ENCODE measurements at regions not wholly inside any gene's neighbourhood (a gene's known extent, or its start where the extent isn't known, plus 50 kb on each side); places are given as distances from the start of the nearest gene placed in this dataset.

DNA sequence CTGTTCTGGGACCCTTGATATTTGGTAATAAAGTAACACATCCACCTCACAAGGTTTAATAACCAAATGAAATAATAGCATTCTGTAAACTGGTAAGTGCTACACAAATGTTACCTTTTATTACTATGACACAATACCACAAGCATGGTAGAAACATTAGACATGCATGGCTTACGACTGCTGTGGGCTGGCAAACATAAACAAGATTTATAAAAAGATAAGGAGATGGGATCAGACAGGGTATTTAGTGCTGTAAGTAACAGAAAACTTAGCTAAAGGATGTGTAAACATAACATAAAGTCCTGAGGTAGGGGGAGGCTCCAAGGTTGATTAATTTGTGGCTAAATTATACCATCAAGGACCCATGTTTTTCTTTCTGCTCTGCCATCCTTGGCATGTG lies 212.6 kb downstream of the BARHL2 start:
- DNase-seq (ENCODE audit: low read depth): no peak
- TF ChIP-seq, protein P1, sequence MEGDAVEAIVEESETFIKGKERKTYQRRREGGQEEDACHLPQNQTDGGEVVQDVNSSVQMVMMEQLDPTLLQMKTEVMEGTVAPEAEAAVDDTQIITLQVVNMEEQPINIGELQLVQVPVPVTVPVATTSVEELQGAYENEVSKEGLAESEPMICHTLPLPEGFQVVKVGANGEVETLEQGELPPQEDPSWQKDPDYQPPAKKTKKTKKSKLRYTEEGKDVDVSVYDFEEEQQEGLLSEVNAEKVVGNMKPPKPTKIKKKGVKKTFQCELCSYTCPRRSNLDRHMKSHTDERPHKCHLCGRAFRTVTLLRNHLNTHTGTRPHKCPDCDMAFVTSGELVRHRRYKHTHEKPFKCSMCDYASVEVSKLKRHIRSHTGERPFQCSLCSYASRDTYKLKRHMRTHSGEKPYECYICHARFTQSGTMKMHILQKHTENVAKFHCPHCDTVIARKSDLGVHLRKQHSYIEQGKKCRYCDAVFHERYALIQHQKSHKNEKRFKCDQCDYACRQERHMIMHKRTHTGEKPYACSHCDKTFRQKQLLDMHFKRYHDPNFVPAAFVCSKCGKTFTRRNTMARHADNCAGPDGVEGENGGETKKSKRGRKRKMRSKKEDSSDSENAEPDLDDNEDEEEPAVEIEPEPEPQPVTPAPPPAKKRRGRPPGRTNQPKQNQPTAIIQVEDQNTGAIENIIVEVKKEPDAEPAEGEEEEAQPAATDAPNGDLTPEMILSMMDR (conservative IDR thresholded peaks at IDR 0.05; ENCODE audit: low read depth, low read length): no peak

DNA sequence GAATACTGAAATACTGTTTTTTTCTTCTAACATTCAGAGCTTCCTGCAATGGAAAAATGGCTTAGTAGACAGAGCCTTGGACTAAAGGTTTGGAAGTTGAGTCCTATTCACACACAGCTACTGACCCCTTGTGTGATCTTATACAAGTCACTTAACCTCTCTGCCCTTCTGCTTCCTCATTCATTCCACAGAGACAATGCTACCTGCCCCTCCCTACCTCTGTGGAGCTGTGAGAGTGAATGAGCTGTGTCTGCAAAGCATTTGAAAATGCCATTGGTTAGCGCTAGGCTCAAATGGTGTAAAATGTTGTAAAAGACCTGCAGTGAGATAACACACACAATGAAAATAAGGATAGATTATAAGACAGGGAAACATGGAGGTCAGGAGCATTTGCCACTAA lies 214.4 kb downstream of the BARHL2 start:
- no peak overlapping the region for H3K4me3 ChIP-seq (ENCODE audit: low read depth, low read length)
- DNase-seq (ENCODE audit: low read depth): no peak
- TF ChIP-seq, protein P1 (conservative IDR thresholded peaks at IDR 0.05; ENCODE audit: low read depth, low read length): no peak

More for the DNA sequence above, 212.6 kb downstream of the BARHL2 start:
- no peak overlapping the region for H3K4me3 ChIP-seq (ENCODE audit: low read depth, low read length)

DNA sequence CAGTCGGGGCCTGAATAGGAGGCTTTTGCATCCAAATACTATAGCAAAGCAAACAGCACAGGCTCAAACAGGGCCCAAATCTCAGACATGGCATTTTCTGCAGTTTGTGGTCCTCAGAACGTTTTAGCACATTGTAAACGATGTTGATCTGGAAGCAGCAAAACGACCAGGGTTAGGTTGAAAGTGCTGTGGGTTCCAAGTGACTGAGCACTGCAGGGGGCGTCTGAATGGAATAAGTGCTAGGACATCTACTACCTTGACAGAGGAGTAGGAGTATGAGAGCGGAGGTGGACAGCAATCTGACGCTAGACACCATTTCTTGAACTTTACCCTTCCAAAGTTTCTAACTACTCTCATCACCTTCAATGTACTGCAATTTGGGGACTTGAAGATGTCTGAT lies 214.9 kb downstream of the BARHL2 start:
- TF ChIP-seq, protein P1 (conservative IDR thresholded peaks at IDR 0.05; ENCODE audit: low read depth, low read length): no peak
- no peak for DNase-seq (ENCODE audit: low read depth)
- H3K4me3 ChIP-seq (ENCODE audit: low read depth, low read length): no peak overlapping the region

DNA sequence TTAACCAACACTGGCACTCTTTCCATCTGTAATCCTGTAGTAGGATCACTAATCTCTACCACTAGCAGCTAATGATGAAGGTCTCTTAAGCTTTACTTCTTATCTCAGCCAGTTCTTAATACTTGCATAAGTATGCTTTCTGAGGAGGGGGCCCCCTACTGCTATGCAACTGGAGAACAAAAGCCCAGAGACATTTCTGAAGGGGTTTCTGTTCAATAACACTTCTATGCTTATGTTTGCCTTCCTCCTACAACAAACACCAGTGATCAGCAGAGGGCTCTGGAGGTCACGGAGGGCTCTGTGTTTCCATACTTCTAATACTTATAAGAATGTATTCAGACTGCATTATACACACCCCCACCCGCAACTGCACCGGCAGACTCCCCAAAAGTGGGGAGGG lies 215.8 kb downstream of the BARHL2 start:
- TF ChIP-seq, protein P1 (conservative IDR thresholded peaks at IDR 0.05; ENCODE audit: low read depth, low read length): no peak
- no peak for DNase-seq (ENCODE audit: low read depth)
- no peak overlapping the region for H3K4me3 ChIP-seq (ENCODE audit: low read depth, low read length)

DNA sequence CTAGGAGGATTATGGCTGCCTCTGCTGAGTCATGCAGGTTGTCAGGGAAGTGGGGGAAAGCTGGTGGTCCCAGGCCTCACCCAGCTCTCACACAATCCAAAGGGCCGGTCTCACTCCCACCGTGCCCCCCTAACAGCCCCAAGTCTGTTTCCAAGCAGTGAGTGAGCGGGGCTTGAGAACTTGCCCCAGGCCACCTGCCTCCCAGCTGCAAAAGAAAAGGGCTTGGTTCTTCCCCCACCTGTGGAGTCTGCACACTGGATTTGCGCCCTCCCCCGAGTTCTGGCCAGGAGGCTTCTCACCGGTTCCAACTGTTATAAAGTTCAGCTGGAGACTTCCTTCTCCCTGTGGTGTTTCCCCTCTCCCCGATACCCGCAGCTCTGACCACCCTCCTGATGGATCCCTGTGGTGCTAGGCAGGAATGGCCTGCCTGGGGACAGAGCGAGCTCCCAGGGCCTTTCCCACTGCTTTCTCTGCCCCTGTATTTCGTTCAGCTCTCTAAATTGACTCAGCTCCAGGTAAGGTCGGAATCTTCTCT lies 222.3 kb downstream of the BARHL2 start:
- TF ChIP-seq, protein P1 (conservative IDR thresholded peaks at IDR 0.05; ENCODE audit: low read depth, low read length): no peak
- no peak overlapping the region for H3K4me3 ChIP-seq (ENCODE audit: low read depth, low read length)
- no peak for DNase-seq (ENCODE audit: low read depth)

DNA sequence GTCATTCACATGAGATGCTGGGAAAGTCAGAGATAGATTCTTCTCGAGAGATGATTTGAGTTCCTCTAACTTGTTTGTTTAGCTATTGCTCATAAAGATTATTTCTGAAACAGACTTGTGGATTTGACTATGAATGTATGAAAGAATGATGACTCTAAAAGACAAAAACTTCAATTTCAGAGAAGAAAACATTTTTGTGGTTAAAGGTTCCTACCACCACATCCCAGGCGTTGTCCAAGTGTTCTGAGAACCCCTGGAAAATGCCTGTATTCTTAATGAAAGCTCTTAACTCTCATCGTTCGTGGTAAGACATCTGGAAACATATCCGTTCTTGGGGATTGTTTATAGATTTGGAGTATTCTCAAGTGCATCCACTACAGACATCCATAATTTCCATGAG lies 228.7 kb downstream of the BARHL2 start:
- H3K4me3 ChIP-seq (ENCODE audit: low read depth, low read length): no peak overlapping the region
- TF ChIP-seq, protein P1 (conservative IDR thresholded peaks at IDR 0.05; ENCODE audit: low read depth, low read length): no peak
- no peak for DNase-seq (ENCODE audit: low read depth)

DNA sequence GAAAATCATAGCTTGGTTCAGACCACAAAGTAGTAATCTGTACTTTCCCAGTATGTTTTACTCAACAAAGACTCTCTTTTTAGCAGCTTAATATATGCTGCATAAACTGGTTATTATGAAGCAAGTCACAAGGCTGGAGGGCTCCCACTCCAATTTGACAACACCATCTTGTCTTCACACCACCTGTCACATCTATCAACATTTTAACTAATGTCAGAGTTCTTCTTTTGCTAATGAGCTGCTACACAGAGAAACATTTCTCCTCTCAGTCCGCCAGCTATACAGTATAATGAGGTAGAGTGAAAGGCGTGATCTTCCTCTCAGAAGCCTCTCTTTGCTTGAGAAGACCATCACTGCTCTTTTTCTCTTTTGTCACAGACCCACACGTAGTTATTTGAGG lies 230.1 kb downstream of the BARHL2 start:
- TF ChIP-seq, protein P1 (conservative IDR thresholded peaks at IDR 0.05; ENCODE audit: low read depth, low read length): no peak
- no peak for DNase-seq (ENCODE audit: low read depth)
- H3K4me3 ChIP-seq (ENCODE audit: low read depth, low read length): no peak overlapping the region

Data from epithelial cell of proximal tubule (primary cell).